H9 (cell line): ENCODE measurements at regions not wholly inside any gene's neighbourhood (a gene's known extent, or its start where the extent isn't known, plus 50 kb on each side); places are given as distances from the start of the nearest gene placed in this dataset.

Experiments used
- DNase-seq: peaks from one replicate; pipeline ENCODE4 v3.0.0-alpha.2; 2017
- H2AFZ ChIP-seq: one replicate; pipeline ENCODE4 v1.6.1; 2013; ENCODE audit warnings: mild to moderate bottlenecking, low read length, control low read depth, moderate library complexity
- H2AK5ac ChIP-seq: 2 replicates; pipeline ENCODE4 v1.6.1; 2013; ENCODE audit warnings: low read length, control low read depth, mixed read lengths; ENCODE audit not compliant: insufficient read length
- H2BK120ac ChIP-seq: one replicate; pipeline ENCODE4 v1.6.1; 2013; ENCODE audit warnings: low read depth, mild to moderate bottlenecking, low read length, control low read depth, inconsistent platforms; ENCODE audit not compliant: poor library complexity, severe bottlenecking
- H2BK12ac ChIP-seq: 2 replicates; pipeline ENCODE4 v1.6.1; 2013; ENCODE audit warnings: low read length, control low read depth, mixed read lengths, low read depth; ENCODE audit not compliant: insufficient read length
- H2BK15ac ChIP-seq: 2 replicates; pipeline ENCODE4 v1.6.1; 2013; ENCODE audit warnings: low read depth, low read length, control low read depth
- H2BK20ac ChIP-seq: one replicate; pipeline ENCODE4 v1.6.1; 2013; ENCODE audit warnings: low read depth, mild to moderate bottlenecking, low read length, control low read depth, inconsistent platforms; ENCODE audit not compliant: poor library complexity, severe bottlenecking
- H2BK5ac ChIP-seq: 2 replicates; pipeline ENCODE4 v1.6.1; 2013; ENCODE audit warnings: low read length, control low read depth, mixed read lengths; ENCODE audit not compliant: insufficient read length
- H3K14ac ChIP-seq: 2 replicates; pipeline ENCODE4 v1.6.1; 2013; ENCODE audit warnings: low read length, control low read depth; ENCODE audit not compliant: insufficient read depth
- H3K18ac ChIP-seq: 2 replicates; pipeline ENCODE4 v1.6.1; 2013; ENCODE audit warnings: low read depth, mild to moderate bottlenecking, mixed read lengths, low read length, control low read depth; ENCODE audit not compliant: insufficient read length
- H3K23ac ChIP-seq: 2 replicates; pipeline ENCODE4 v1.6.1; 2013; ENCODE audit warnings: low read length, control low read depth, mixed read lengths, low read depth; ENCODE audit not compliant: insufficient read length
- H3K23me2 ChIP-seq: 2 replicates; pipeline ENCODE4 v1.6.1; 2013; ENCODE audit warnings: low read depth, mild to moderate bottlenecking, mixed read lengths, low read length, control low read depth; ENCODE audit not compliant: insufficient read length, poor library complexity, severe bottlenecking
- H3K27ac ChIP-seq: 2 replicates; pipeline ENCODE4 v1.5.1; 2013; ENCODE audit warnings: low read length, control low read depth, mixed read lengths, low read depth; ENCODE audit not compliant: insufficient read length
- H3K27me3 ChIP-seq: 2 replicates; pipeline ENCODE4 v1.6.1; 2013; ENCODE audit warnings: low read length, control low read depth, inconsistent platforms; ENCODE audit not compliant: insufficient read depth
- H3K4ac ChIP-seq: 2 replicates; pipeline ENCODE4 v1.6.1; 2013; ENCODE audit warnings: low read depth, mild to moderate bottlenecking, control low read depth, inconsistent platforms, low read length, moderate library complexity
- H3K4me1 ChIP-seq: 2 replicates; pipeline ENCODE4 v1.6.1; 2013; ENCODE audit warnings: low read length, control low read depth, inconsistent platforms; ENCODE audit not compliant: insufficient read depth
- H3K4me2 ChIP-seq: 2 replicates; pipeline ENCODE4 v1.6.1; 2013; ENCODE audit warnings: low read length, control low read depth, mixed read lengths; ENCODE audit not compliant: insufficient read length, insufficient read depth
- H3K56ac ChIP-seq: 2 replicates; pipeline ENCODE4 v1.6.1; 2013; ENCODE audit warnings: low read depth, mild to moderate bottlenecking, mixed read lengths, low read length, control low read depth; ENCODE audit not compliant: insufficient read length
- H3K79me1 ChIP-seq: 2 replicates; pipeline ENCODE4 v1.6.1; 2013; ENCODE audit warnings: low read depth, mild to moderate bottlenecking, moderate library complexity, low read length, control low read depth, inconsistent platforms; ENCODE audit not compliant: insufficient read depth, poor library complexity, severe bottlenecking
- H3K79me2 ChIP-seq: 2 replicates; pipeline ENCODE4 v1.6.1; 2013; ENCODE audit warnings: low read length, control low read depth, inconsistent platforms; ENCODE audit not compliant: insufficient read depth
- H3K9ac ChIP-seq: 2 replicates; pipeline ENCODE4 v1.6.1; 2013; ENCODE audit warnings: low read length, control low read depth, mixed read lengths; ENCODE audit not compliant: insufficient read length; ENCODE audit errors: extremely low read depth
- H3K9me3 ChIP-seq: one replicate; pipeline ENCODE4 v1.6.1; 2013; ENCODE audit warnings: low read depth, low read length, inconsistent platforms; ENCODE audit not compliant: control insufficient read depth
- H3T11ph ChIP-seq: one replicate; pipeline ENCODE4 v1.6.1; 2013; ENCODE audit warnings: mild to moderate bottlenecking, low read length, control low read depth, inconsistent platforms
- H4K20me1 ChIP-seq: one replicate; pipeline ENCODE4 v1.6.1; 2013; ENCODE audit not compliant: control insufficient read depth, insufficient read length, insufficient read depth
- H4K5ac ChIP-seq: 2 replicates; pipeline ENCODE4 v1.6.1; 2013; ENCODE audit warnings: low read depth, mild to moderate bottlenecking, mixed read lengths, low read length, control low read depth; ENCODE audit not compliant: insufficient read length
- H4K8ac ChIP-seq: replicated peaks from 2 replicates; pipeline ENCODE4 v1.6.1; 2013; ENCODE audit warnings: low read length, control low read depth, mixed read lengths, low read depth; ENCODE audit not compliant: insufficient read length
- H4K91ac ChIP-seq: 2 replicates; pipeline ENCODE4 v1.6.1; 2013; ENCODE audit warnings: low read depth, mild to moderate bottlenecking, moderate library complexity, mixed read lengths, low read length, control low read depth; ENCODE audit not compliant: insufficient read length
- H3K27ac Mint-ChIP-seq, 3 experiments: 2 replicates in 2 of 3; 3 replicates in 1 of 3; pipeline ENCODE4 v1.8.0; 2020 to 2021; ENCODE audit warnings: mixed read lengths in 3 of 3, mild to moderate bottlenecking in 1 of 3, moderate library complexity in 1 of 3
- H3K27me3 Mint-ChIP-seq: 2 replicates; pipeline ENCODE4 v1.8.0; 2021; ENCODE audit warnings: low read depth, mild to moderate bottlenecking, moderate library complexity, mixed read lengths
- H3K36me3 Mint-ChIP-seq, 3 experiments: 2 replicates in 2 of 3; 3 replicates in 1 of 3; pipeline ENCODE4 v1.8.0; 2020 to 2021; ENCODE audit warnings: low read depth in 3 of 3, mixed read lengths in 3 of 3; ENCODE audit not compliant: insufficient read depth in 1 of 3
- H3K4me1 Mint-ChIP-seq, 2 experiments: 2 replicates each; pipeline ENCODE4 v1.8.0; 2020; ENCODE audit warnings: mixed read lengths in 2 of 2
- H3K4me3 Mint-ChIP-seq, 2 experiments: 2 replicates in 1 of 2; 3 replicates in 1 of 2; pipeline ENCODE4 v1.8.0; 2020 to 2021; ENCODE audit warnings: mild to moderate bottlenecking in 2 of 2, mixed read lengths in 2 of 2, moderate library complexity in 1 of 2
- H3K9me3 Mint-ChIP-seq, 2 experiments: 2 replicates in 1 of 2; 3 replicates in 1 of 2; pipeline ENCODE4 v1.8.0; 2020; ENCODE audit warnings: mild to moderate bottlenecking in 2 of 2, mixed read lengths in 2 of 2, moderate library complexity in 1 of 2
- WGBS: extraction: QIAGEN DNeasy Blood & Tissue Kit; methylation state at CpG from one replicate; pipeline ENCODE4 v1.1.7; 2013; ENCODE audit warnings: missing lambda C conversion rate, low lambda C conversion rate, mixed read lengths; ENCODE audit not compliant: insufficient read length; ENCODE audit errors: extremely low coverage; 5-methylcytosine and 5-hydroxymethylcytosine counted together
- TF ChIP-seq, protein P1 (sequence below): fragments of 200-600 bp; sonication (generic); conservative IDR thresholded peaks from 3 replicates; pipeline ENCODE4 v1.8.0; 2021; ENCODE audit warnings: antibody characterized with exemption, mild to moderate bottlenecking

DNA sequence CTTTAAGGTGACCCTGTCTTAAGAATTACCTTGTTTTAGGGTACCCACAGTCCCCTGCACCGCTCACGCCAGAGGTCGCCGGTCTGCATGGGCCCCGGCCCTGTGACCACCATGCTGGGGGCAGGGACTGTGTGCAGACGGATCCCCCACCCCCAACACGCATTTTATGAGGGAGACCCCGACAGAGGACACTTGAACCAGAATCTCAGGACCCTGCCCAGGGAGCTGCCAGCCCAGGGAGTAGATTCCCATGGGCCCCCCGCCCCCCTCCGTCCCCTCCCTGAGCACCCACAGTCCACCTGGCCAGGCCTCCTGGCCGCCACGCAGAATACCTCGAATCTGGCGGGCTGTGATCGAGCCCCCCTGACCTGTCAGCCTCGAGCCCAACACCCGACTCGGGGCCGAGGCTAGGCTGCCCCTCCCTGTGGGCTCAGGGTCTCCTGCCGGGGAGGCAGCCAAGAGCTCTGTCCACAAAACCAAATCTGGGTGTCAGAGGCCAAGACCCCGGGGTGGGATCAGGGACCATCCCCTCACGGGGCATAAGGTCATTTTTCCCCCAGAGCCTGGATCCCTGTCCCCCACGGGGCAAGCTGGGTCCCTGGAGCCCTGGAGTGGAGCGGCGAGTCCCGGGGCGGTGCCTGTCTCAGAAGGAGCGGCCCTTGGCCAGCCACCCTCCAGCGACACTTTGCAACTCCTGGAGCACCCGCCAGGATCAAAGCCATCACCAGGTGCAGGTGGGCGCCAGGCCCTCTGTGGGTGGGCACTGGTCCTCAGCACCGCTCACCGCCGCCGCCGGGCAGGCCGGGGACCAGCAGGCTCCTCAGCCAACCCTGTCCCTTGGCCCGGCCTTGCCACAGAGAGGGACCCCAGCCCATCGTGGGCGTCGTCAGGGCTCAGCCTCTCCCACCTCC lies 155.8 kb upstream of the PKP2 start:
- Histone ChIP-seq H3K9ac (no peak overlapping the region), H2BK5ac (no peak overlapping the region)

More for the DNA sequence above, 155.8 kb upstream of the PKP2 start:
- H4K5ac ChIP-seq: no peak overlapping the region
- no peaks in the 10 kb centered on the region for H3K79me2 ChIP-seq
- no peak overlapping the region for H3K4ac ChIP-seq
- H3T11ph ChIP-seq: no peak overlapping the region
- Mint-ChIP-seq H3K36me3 (peaks cover 0 to 2% (median 0%) of the 10 kb centered on the region in 3 experiments; a peak in 2 of 7 replicates), H3K27ac (no peak overlapping the region), H3K4me3 (no peak overlapping the region), H3K4me1 (peaks cover 16 to 22% of the 10 kb centered on the region in 2 experiments), H3K27me3 (peaks cover 2% of the 10 kb centered on the region; the same call in 1 of the 2 replicates), H3K9me3 (peaks cover 0 to 5% of the 10 kb centered on the region in 2 experiments; a peak in 2 of 5 replicates)
- H4K91ac ChIP-seq: no peak overlapping the region
- DNase-seq: no peak
- H3K79me1 ChIP-seq: no peaks in the 10 kb centered on the region
- no peak overlapping the region for H3K56ac ChIP-seq
- no peak overlapping the region for H2BK12ac ChIP-seq
- H3K4me2 ChIP-seq: no peak overlapping the region
- no peak overlapping the region for H2BK15ac ChIP-seq
- H2BK20ac ChIP-seq: no peak overlapping the region
- H3K23ac ChIP-seq: no peak overlapping the region
- WGBS: no CpG with 5 or more reads among the region's 41 CpGs
- H3K27ac ChIP-seq: no peak overlapping the region
- H2AK5ac ChIP-seq: no peak overlapping the region
- H3K27me3 ChIP-seq: no peaks in the 10 kb centered on the region
- no peaks in the 10 kb centered on the region for H3K9me3 ChIP-seq
- H3K23me2 ChIP-seq: no peaks in the 10 kb centered on the region
- H3K4me1 ChIP-seq: peaks cover 2% of the 10 kb centered on the region; the same call in 1 of the 2 replicates
- no peak overlapping the region for H2BK120ac ChIP-seq
- no peak overlapping the region for H2AFZ ChIP-seq
- H4K20me1 ChIP-seq: no peaks in the 10 kb centered on the region
- H4K8ac ChIP-seq: no peak overlapping the region
- H3K14ac ChIP-seq: no peak overlapping the region; the same call in 1 of the 2 replicates
- TF ChIP-seq, protein P1, sequence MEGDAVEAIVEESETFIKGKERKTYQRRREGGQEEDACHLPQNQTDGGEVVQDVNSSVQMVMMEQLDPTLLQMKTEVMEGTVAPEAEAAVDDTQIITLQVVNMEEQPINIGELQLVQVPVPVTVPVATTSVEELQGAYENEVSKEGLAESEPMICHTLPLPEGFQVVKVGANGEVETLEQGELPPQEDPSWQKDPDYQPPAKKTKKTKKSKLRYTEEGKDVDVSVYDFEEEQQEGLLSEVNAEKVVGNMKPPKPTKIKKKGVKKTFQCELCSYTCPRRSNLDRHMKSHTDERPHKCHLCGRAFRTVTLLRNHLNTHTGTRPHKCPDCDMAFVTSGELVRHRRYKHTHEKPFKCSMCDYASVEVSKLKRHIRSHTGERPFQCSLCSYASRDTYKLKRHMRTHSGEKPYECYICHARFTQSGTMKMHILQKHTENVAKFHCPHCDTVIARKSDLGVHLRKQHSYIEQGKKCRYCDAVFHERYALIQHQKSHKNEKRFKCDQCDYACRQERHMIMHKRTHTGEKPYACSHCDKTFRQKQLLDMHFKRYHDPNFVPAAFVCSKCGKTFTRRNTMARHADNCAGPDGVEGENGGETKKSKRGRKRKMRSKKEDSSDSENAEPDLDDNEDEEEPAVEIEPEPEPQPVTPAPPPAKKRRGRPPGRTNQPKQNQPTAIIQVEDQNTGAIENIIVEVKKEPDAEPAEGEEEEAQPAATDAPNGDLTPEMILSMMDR: no peak
- no peak overlapping the region for H3K18ac ChIP-seq
